A673 (cell line): ENCODE measurements at regions not wholly inside any gene's neighbourhood (a gene's known extent, or its start where the extent isn't known, plus 50 kb on each side); places are given as distances from the start of the nearest gene placed in this dataset.

Experiments used
- CTCF ChIP-seq: fragments of 300-800, 200-600 bp; sonication (generic); conservative IDR thresholded peaks from 2 replicates; pipeline ENCODE4 v1.5.1; 2017; ENCODE audit warnings: low read depth, mild to moderate bottlenecking, antibody characterized with exemption, low read length, moderate library complexity, mixed read lengths
- EZH2 ChIP-seq: fragments of 200-600 bp; sonication (generic); IDR thresholded peaks from 2 replicates; pipeline ENCODE4 v1.6.1; 2017; ENCODE audit warnings: borderline replicate concordance, low read depth, mild to moderate bottlenecking, mixed read lengths, antibody characterized with exemption, low read length; ENCODE audit not compliant: poor library complexity, severe bottlenecking

- TF ChIP-seq CTCF (no peak), EZH2 (no peak)
Observed at GRCh38 chrX:20374900-20375438, 108.3 kb upstream of the RPS6KA3 start.
